Femur (tissue), 1 donor: ENCODE measurements at regions not wholly inside any gene's neighbourhood (a gene's known extent, or its start where the extent isn't known, plus 50 kb on each side); places are given as distances from the start of the nearest gene placed in this dataset.

ENCODE experiments used
- DNase-seq: peaks from one replicate; pipeline ENCODE4 v3.0.0-alpha.2; 2017

GRCh38 chr17:73819440-73820395 lies 175.5 kb upstream of the SDK2 start:
- DNase-seq: no peak

- DNase-seq: peak; percentile 24
These were observed 176.6 kb upstream of the SDK2 start for GRCh38 chr17:73820686-73821448.

- no peak for DNase-seq
These were observed 177.4 kb upstream of the SDK2 start for GRCh38 chr17:73821665-73822064.

- DNase-seq: no peak
These were observed 178.1 kb upstream of the SDK2 start for GRCh38 chr17:73822371-73822770.

- DNase-seq: no peak
These were observed 179.4 kb upstream of the SDK2 start for GRCh38 chr17:73823684-73824083.

GRCh38 chr17:73824321-73824720 lies 180.1 kb upstream of the SDK2 start:
- DNase-seq: no peak

GRCh38 chr17:73826181-73826871 lies 182.1 kb upstream of the SDK2 start:
- DNase-seq: no peak

GRCh38 chr17:73826872-73827228 lies 182.6 kb upstream of the SDK2 start:
- no peak for DNase-seq

- no peak for DNase-seq
These were observed 183.5 kb upstream of the SDK2 start for GRCh38 chr17:73827627-73828291.

GRCh38 chr17:73829676-73830280 lies 185.5 kb upstream of the SDK2 start:
- DNase-seq: no peak

GRCh38 chr17:73831699-73832098 lies 187.5 kb upstream of the SDK2 start:
- DNase-seq: no peak

- no peak for DNase-seq
These were observed 189.7 kb upstream of the SDK2 start for GRCh38 chr17:73833775-73834488.

- no peak for DNase-seq
These were observed 190.6 kb upstream of the SDK2 start for GRCh38 chr17:73834684-73835343.

GRCh38 chr17:73835605-73836004 lies 191.4 kb upstream of the SDK2 start:
- DNase-seq: no peak

- DNase-seq: no peak
These were observed 194.6 kb upstream of the SDK2 start for GRCh38 chr17:73838815-73839214.

- no peak for DNase-seq
These were observed 196.6 kb upstream of the SDK2 start for GRCh38 chr17:73840829-73841228.

- DNase-seq: no peak
These were observed 197.3 kb upstream of the SDK2 start for GRCh38 chr17:73841431-73842060.

- no peak for DNase-seq
These were observed 203.7 kb upstream of the SDK2 start for GRCh38 chr17:73847952-73848351.

GRCh38 chr17:73850426-73850825 lies 206.2 kb upstream of the SDK2 start:
- DNase-seq: no peak

GRCh38 chr17:73851091-73851490 lies 206.8 kb upstream of the SDK2 start:
- DNase-seq: no peak

- no peak for DNase-seq
These were observed 207.7 kb upstream of the SDK2 start for GRCh38 chr17:73851921-73852320.
